GM12865 (cell line): ENCODE measurements at regions not wholly inside any gene's neighbourhood (a gene's known extent, or its start where the extent isn't known, plus 50 kb on each side); places are given as distances from the start of the nearest gene placed in this dataset.

ENCODE experiments used
- DNase-seq: peaks from one replicate; pipeline ENCODE4 v3.0.0; 2010; ENCODE audit warnings: low read depth
- H3K4me3 ChIP-seq: 2 replicates; pipeline ENCODE4 v1.5.1; 2011; ENCODE audit warnings: mild to moderate bottlenecking, low read depth, low read length, control low read depth
- TF ChIP-seq, protein P1 (sequence below): IDR thresholded peaks from 2 replicates; pipeline ENCODE4 v1.5.1; 2011; ENCODE audit warnings: low read length, control low read depth, low read depth, inconsistent platforms; ENCODE audit not compliant: insufficient read depth; ENCODE audit errors: missing control alignments

DNA sequence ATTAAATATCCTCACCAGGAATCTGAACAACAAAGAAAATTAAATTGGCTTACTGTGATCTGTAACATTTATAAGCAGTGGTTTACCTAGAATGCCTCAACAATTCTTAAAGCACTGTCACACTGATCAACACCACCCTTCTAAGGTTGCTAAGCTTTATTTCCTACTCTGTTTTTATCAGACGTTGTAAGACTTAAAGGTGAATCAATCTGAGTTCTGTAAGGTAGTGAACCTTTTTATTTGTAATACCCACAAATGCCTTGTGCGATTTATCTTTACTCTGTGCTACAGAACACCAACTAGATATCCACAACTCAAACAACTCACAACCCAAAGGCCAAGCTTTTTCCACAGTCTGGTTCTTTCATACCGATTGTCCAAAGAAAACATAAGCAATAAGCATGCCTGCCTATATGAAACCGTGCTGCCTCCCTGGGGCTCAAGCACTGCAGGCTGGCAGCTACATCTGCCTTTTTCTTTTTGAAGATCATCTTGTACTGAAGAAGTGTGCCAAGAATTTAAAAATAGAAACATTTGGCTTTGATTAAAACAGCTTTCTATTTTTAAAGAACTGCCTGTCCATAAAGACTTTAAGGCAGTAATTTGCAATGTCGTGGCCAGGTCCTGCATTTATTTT lies 490.7 kb downstream of the NUP35 start:
- no peak for DNase-seq
- TF ChIP-seq, protein P1, sequence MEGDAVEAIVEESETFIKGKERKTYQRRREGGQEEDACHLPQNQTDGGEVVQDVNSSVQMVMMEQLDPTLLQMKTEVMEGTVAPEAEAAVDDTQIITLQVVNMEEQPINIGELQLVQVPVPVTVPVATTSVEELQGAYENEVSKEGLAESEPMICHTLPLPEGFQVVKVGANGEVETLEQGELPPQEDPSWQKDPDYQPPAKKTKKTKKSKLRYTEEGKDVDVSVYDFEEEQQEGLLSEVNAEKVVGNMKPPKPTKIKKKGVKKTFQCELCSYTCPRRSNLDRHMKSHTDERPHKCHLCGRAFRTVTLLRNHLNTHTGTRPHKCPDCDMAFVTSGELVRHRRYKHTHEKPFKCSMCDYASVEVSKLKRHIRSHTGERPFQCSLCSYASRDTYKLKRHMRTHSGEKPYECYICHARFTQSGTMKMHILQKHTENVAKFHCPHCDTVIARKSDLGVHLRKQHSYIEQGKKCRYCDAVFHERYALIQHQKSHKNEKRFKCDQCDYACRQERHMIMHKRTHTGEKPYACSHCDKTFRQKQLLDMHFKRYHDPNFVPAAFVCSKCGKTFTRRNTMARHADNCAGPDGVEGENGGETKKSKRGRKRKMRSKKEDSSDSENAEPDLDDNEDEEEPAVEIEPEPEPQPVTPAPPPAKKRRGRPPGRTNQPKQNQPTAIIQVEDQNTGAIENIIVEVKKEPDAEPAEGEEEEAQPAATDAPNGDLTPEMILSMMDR = no peak
- no peak overlapping the region for H3K4me3 ChIP-seq

DNA sequence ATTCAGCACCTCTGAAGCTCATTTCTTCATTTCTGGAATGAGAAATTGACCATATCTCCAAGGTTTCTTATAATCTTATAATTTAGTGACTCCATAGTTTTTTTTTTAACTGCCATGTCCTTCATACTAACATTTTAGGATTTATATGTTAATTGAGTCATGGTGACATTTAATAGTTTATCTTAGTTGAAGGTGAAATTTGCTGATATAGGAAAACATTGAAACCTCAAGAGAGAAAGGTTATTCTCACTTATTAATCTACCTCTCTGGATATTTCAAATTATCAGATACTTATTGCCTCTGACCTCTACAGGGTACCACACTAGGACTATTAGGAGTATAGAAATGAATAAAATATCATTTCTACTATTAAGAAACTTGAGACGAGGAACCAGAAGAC lies 499.0 kb downstream of the NUP35 start:
- TF ChIP-seq, protein P1 = no peak
- no peak for DNase-seq
- H3K4me3 ChIP-seq = no peak overlapping the region

DNA sequence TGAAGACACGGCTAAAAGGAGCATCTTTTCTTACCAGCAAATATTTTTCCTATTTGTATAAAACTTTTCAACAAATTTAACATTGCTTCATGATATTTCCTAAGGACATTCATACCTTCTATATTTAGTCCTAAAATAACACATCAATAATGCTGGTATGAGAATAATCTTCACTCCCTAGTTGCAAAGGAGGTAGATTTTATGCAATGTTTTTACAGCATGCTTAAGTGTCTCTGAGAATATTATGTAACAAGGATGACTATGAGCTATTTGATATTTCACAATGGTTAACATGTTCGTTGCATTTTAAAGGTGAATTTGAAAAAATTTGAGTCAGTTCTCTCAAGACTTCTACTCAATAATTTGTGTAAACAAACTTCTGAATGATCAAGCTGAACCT lies 506.7 kb downstream of the NUP35 start:
- no peak for DNase-seq
- TF ChIP-seq, protein P1 = no peak
- H3K4me3 ChIP-seq = no peak overlapping the region

DNA sequence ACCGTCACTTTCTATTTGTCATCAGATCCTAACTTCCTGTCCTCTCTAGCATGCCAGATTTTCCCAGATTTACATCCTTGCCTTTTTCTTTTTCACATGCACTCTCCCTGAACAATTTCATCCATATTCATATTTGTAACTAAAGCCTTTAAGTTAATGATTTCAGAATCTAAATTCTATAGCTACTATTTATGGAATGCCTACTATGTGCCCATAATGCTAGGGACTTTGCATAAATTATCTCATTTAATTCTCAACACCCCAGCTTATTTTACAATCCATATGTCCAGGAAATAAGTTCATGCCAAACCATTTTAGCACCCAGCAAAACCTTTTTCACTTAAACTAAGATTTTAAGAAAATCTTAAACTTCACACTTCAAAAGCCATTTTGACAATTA lies 531.9 kb downstream of the NUP35 start:
- no peak for DNase-seq
- H3K4me3 ChIP-seq = no peak overlapping the region
- TF ChIP-seq, protein P1 = no peak

DNA sequence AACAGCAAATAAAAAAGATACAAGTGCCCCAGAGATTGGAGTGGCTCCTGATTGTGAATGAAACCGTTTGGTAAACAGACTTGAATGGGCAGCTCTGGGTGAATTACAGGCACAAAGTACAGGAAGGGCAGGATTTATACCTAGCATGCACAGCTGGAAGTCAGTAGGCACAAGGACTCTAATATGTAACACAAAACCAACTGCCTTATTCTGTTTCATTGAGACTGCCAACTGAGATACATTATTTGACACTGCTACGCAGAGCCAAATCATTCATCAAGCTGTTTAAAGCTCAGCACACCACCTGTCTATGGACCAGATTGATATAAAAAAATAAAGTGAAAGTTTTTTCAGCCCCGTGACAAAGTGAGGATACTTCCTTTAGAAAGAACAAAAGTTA lies 541.2 kb downstream of the NUP35 start:
- DNase-seq = no peak
- TF ChIP-seq, protein P1 = no peak
- H3K4me3 ChIP-seq = no peak overlapping the region

DNA sequence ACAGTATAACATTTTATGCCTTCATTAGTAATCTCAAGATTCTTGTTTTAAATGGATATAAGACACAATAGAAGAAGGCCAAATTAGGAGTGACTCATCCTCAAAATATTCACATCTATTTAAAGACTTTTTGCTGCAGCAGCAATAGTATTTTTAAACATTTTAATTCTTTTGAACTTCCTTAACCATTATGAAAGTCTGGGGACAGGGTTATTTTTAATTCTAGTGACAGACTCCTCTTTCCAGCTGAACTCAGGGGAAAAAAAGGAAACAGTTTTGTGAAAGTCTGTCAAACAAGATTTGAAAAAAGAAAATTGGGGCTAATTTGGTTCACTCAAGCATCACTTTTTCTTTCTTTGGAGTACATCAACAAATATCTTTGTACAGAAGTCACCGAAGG lies 541.8 kb downstream of the NUP35 start:
- TF ChIP-seq, protein P1 = no peak
- no peak overlapping the region for H3K4me3 ChIP-seq
- no peak for DNase-seq

DNA sequence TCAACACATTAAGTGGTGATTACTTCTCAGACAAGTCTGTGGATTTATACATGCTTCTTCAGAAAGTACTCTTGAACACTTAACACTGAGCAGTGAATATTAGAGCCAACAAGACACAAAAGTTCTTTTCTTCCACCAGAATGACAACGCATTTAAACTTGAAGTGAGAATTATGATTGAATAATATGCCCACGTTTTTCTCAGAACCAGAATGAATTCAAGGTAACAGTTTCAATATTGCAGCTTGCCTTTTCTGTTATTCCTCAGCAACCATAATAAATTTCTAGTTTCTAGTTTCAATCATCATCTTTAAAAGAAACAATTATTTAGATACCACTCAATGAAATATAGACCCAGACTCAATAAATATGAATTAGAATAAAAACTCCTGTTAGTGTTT lies 547.0 kb downstream of the NUP35 start:
- H3K4me3 ChIP-seq = no peak overlapping the region
- no peak for DNase-seq
- TF ChIP-seq, protein P1 = no peak
